ENCODE measurements at regions not wholly inside any gene's neighbourhood (a gene's known extent, or its start where the extent isn't known, plus 50 kb on each side); places are given as distances from the start of the nearest gene placed in this dataset.

DNA sequence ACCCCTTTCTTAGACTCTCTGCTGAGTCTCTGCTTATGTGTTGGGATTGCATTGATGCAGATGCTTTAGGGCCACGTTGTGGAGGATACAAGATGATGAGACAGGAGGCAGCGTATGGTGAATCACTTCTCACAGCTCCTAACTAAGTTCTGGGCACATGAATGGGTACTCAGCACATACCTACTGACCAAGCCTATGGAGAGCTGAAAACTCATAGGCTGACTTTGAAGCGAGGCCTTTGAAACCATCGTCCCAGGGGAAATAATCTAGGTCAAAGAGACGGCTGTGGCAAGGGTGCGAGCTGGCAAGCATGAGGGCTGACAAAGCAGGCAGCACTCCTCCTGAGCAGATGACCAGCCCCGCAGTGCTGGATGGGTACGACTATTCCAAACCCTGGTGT is 180.2 kb upstream of the TNP1 start:
- SMC1A ChIA-PET (ENCODE audit: uncharacterized antibody, unreplicated experiment) = no interaction called here
- H3K27me3 ChIP-seq (replicated peaks in 1 of 2; ENCODE audit: control insufficient read depth in 2 of 2, insufficient read depth in 2 of 2, low read length in 1 of 2) = no peaks in the 10 kb centered on the region
- H3K4me2 ChIP-seq (ENCODE audit: control insufficient read depth, insufficient read depth) = no peak overlapping the region
- no peak overlapping the region for H2AFZ ChIP-seq (ENCODE audit: control insufficient read depth, low read depth, low read length)
- BruUV-seq (replicated peaks) = no TSS peak
- H3K4me1 ChIP-seq (ENCODE audit: control insufficient read depth, insufficient read depth, low read length) = no peaks in the 10 kb centered on the region
- FAIRE-seq = no peak
- H3K79me2 ChIP-seq (ENCODE audit: control insufficient read depth, insufficient read depth, low read length) = no peaks in the 10 kb centered on the region
- H4K20me1 ChIP-seq (ENCODE audit: control insufficient read depth, insufficient read depth) = no peaks in the 10 kb centered on the region
- H3K4me3 ChIP-seq = no peak overlapping the region
- RAD21 ChIA-PET (ENCODE audit: unreplicated experiment) = no interaction called here
- ATAC-seq = no peak
- in situ Hi-C loops (cut with MboI) = no loop called here
- TF ChIP-seq MTA3 (IDR thresholded peaks at IDR 0.05; ENCODE audit: borderline replicate concordance, low read length) = no peak
- no peak for TF ChIP-seq HDGF (IDR thresholded peaks at IDR 0.05)
- no peak for TF ChIP-seq MYB (IDR thresholded peaks at IDR 0.05; ENCODE audit: borderline replicate concordance, low read depth, low read length)
- TF ChIP-seq ASH2L (IDR thresholded peaks at IDR 0.05; ENCODE audit: borderline replicate concordance, low read depth) = no peak
- TF ChIP-seq RAD51 (IDR thresholded peaks at IDR 0.05) = no peak
- TF ChIP-seq NR2C2 (IDR thresholded peaks at IDR 0.05; ENCODE audit: borderline replicate concordance, control insufficient read depth, insufficient read length, low read depth) = no peak
- TF ChIP-seq MTA2 (IDR thresholded peaks at IDR 0.05; ENCODE audit: low read depth) = no peak
- no peak for TF ChIP-seq JUNB (IDR thresholded peaks at IDR 0.05)
- TF ChIP-seq, protein P1, sequence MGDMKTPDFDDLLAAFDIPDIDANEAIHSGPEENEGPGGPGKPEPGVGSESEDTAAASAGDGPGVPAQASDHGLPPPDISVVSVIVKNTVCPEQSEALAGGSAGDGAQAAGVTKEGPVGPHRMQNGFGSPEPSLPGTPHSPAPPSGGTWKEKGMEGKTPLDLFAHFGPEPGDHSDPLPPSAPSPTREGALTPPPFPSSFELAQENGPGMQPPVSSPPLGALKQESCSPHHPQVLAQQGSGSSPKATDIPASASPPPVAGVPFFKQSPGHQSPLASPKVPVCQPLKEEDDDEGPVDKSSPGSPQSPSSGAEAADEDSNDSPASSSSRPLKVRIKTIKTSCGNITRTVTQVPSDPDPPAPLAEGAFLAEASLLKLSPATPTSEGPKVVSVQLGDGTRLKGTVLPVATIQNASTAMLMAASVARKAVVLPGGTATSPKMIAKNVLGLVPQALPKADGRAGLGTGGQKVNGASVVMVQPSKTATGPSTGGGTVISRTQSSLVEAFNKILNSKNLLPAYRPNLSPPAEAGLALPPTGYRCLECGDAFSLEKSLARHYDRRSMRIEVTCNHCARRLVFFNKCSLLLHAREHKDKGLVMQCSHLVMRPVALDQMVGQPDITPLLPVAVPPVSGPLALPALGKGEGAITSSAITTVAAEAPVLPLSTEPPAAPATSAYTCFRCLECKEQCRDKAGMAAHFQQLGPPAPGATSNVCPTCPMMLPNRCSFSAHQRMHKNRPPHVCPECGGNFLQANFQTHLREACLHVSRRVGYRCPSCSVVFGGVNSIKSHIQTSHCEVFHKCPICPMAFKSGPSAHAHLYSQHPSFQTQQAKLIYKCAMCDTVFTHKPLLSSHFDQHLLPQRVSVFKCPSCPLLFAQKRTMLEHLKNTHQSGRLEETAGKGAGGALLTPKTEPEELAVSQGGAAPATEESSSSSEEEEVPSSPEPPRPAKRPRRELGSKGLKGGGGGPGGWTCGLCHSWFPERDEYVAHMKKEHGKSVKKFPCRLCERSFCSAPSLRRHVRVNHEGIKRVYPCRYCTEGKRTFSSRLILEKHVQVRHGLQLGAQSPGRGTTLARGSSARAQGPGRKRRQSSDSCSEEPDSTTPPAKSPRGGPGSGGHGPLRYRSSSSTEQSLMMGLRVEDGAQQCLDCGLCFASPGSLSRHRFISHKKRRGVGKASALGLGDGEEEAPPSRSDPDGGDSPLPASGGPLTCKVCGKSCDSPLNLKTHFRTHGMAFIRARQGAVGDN (IDR thresholded peaks at IDR 0.05) = no peak
- TF ChIP-seq NFYB (IDR thresholded peaks at IDR 0.05; ENCODE audit: insufficient read depth, low read depth, low read length) = no peak
- no peak for TF ChIP-seq RCOR1 (conservative IDR thresholded peaks at IDR 0.05; ENCODE audit: low read depth, low read length)
- TF ChIP-seq POU2F2 (IDR thresholded peaks at IDR 0.05; ENCODE audit: borderline replicate concordance, low read depth, low read length) = no peak
- POLR2A ChIA-PET = no interaction called here
- DNase-seq (ENCODE audit: low read depth, low spot score) = no peak
- intact Hi-C loops (cut with micrococcal nuclease; ENCODE audit: unreplicated experiment) = no loop called here
- H3K27ac ChIP-seq (ENCODE audit: control insufficient read depth, insufficient read depth) = no peak overlapping the region
- CTCF ChIA-PET = no interaction called here
- no peaks in the 10 kb centered on the region; the same call in 1 of the 3 replicates for H3K9me3 ChIP-seq (replicated peaks; ENCODE audit: control insufficient read depth, insufficient read depth, low read length)
- 17% methylated on average over 8 of the region's 8 CpGs for WGBS (ENCODE audit: insufficient coverage, insufficient replicate concordance, low lambda C conversion rate, missing lambda C conversion rate)
- no peaks in the 10 kb centered on the region for H3K36me3 ChIP-seq (ENCODE audit: control insufficient read depth in 2 of 2, insufficient read depth in 2 of 2, low read length in 1 of 2)
- H3K9ac ChIP-seq (ENCODE audit: control insufficient read depth, insufficient read depth, low read length) = no peak overlapping the region

Measured in GM12878 (cell line).